T-cell (primary cell): ENCODE measurements at regions not wholly inside any gene's neighbourhood (a gene's known extent, or its start where the extent isn't known, plus 50 kb on each side); places are given as distances from the start of the nearest gene placed in this dataset.

Source experiments
- ATAC-seq, 4 experiments: fragments of 200-7000 bp in 3 of 4; fragments of 150-1000 bp in 1 of 4; cut with Tn5 transposase; replicated peaks in 1 of 4; 1 replicate in 3 of 4; 2 replicates in 1 of 4; pipeline ENCODE4 v1.10.0; 2021; ENCODE audit warnings: moderate library complexity in 3 of 4, mild to moderate bottlenecking in 2 of 4, moderate number of reproducible peaks in 1 of 4
- CTCF ChIA-PET, 2 donors: fragments of 300-600 bp; sonication (Branson Sonifier 250); formaldehyde crosslinking; loops; one replicate each; lab custom pipeline; 2022; ENCODE audit warnings: antibody characterized with exemption in 2 of 2; lab: Charles Lee
- POLR2A ChIA-PET, 2 donors: fragments of 300-600 bp; sonication (Branson Sonifier 250); formaldehyde crosslinking; loops; one replicate each; lab custom pipeline; 2022; ENCODE audit warnings: antibody characterized with exemption in 2 of 2; lab: Charles Lee
- DNase-seq, 35 experiments: peaks; one replicate each; pipeline versions ENCODE4 v3.0.0 to v3.0.0-alpha.2; 2013 to 2023
- H3K27ac ChIP-seq: one replicate; pipeline ENCODE4 v1.5.1; 2013; ENCODE audit warnings: low read length
- H3K27me3 ChIP-seq, 2 experiments: replicated peaks in 1 of 2; 1 replicate in 1 of 2; 2 replicates in 1 of 2; pipeline versions ENCODE4 v1.6.1 to v1.7.0; 2013; ENCODE audit warnings: low read length in 1 of 2, mixed read lengths in 1 of 2; ENCODE audit not compliant: control insufficient read depth in 2 of 2, insufficient read depth in 2 of 2; ENCODE audit errors: extremely low read depth in 1 of 2
- H3K36me3 ChIP-seq, 2 donors: 1 replicate in 1 of 2; 2 replicates in 1 of 2; pipeline versions ENCODE4 v1.6.1 to v1.7.0; 2013; ENCODE audit warnings: low read length in 1 of 2; ENCODE audit not compliant: control insufficient read depth in 2 of 2, insufficient read depth in 1 of 2; ENCODE audit errors: extremely low read depth in 1 of 2
- H3K4me1 ChIP-seq, 2 experiments: 1 replicate in 1 of 2; 2 replicates in 1 of 2; pipeline versions ENCODE4 v1.6.1 to v1.7.0; 2013; ENCODE audit warnings: low read length in 2 of 2, mixed read lengths in 1 of 2; ENCODE audit not compliant: insufficient read depth in 2 of 2, control insufficient read depth in 1 of 2; ENCODE audit errors: extremely low read depth in 1 of 2
- H3K4me3 ChIP-seq, 2 donors: 1 replicate in 1 of 2; 2 replicates in 1 of 2; pipeline versions ENCODE4 v1.5.1 to v1.7.0; 2013; ENCODE audit warnings: mild to moderate bottlenecking in 2 of 2, low read length in 1 of 2, moderate library complexity in 1 of 2; ENCODE audit not compliant: control insufficient read depth in 1 of 2; ENCODE audit errors: extremely low read depth in 1 of 2
- H3K9me3 ChIP-seq: 2 replicates; pipeline ENCODE4 v1.7.0; 2013
- H3K27ac Mint-ChIP-seq, 2 donors: one replicate each; pipeline ENCODE4 v1.8.0; 2020 to 2021; ENCODE audit warnings: mild to moderate bottlenecking in 2 of 2, mixed read lengths in 2 of 2
- H3K27me3 Mint-ChIP-seq, 2 donors: one replicate each; pipeline ENCODE4 v1.8.0; 2021 to 2022; ENCODE audit warnings: mixed read lengths in 2 of 2
- H3K36me3 Mint-ChIP-seq: one replicate; pipeline ENCODE4 v1.8.0; 2021; ENCODE audit warnings: mixed read lengths
- H3K4me1 Mint-ChIP-seq, 3 donors: one replicate each; pipeline ENCODE4 v1.8.0; 2020 to 2022; ENCODE audit warnings: mixed read lengths in 3 of 3, mild to moderate bottlenecking in 1 of 3
- H3K4me3 Mint-ChIP-seq, 3 donors: one replicate each; pipeline ENCODE4 v1.8.0; 2020 to 2022; ENCODE audit warnings: mild to moderate bottlenecking in 3 of 3, mixed read lengths in 3 of 3, moderate library complexity in 3 of 3
- H3K9me3 Mint-ChIP-seq, 3 donors: one replicate each; pipeline ENCODE4 v1.8.0; 2020 to 2022; ENCODE audit warnings: mixed read lengths in 3 of 3
- WGBS: methylation state at CpG from one replicate; pipeline ENCODE4 v1.1.5; 2013; ENCODE audit warnings: missing lambda C conversion rate; ENCODE audit not compliant: insufficient coverage; 5-methylcytosine and 5-hydroxymethylcytosine counted together

GRCh38 chr10:28744069-28744768 is 66.9 kb downstream of the BAMBI start:
- H3K4me1 ChIP-seq = no peaks in the 10 kb centered on the region
- no peak overlapping the region for H3K27ac ChIP-seq
- H3K27me3 Mint-ChIP-seq = peaks cover 4 to 16% of the 10 kb centered on the region in 2 donors
- POLR2A ChIA-PET = no interaction called here
- ATAC-seq (no peak), DNase-seq (no peak)
- no peak overlapping the region for H3K4me3 ChIP-seq
- CTCF ChIA-PET = no interaction called here
- no peaks in the 10 kb centered on the region for H3K9me3 ChIP-seq
- peaks cover 0 to 9% of the 10 kb centered on the region in 2 experiments for H3K27me3 ChIP-seq
- no peaks in the 10 kb centered on the region for H3K4me1 Mint-ChIP-seq
- no peak overlapping the region for H3K27ac Mint-ChIP-seq
- no peak overlapping the region for H3K4me3 Mint-ChIP-seq
- peaks cover 3 to 6% (median 4%) of the 10 kb centered on the region in 3 donors for H3K9me3 Mint-ChIP-seq
- no peaks in the 10 kb centered on the region for H3K36me3 ChIP-seq
- H3K36me3 Mint-ChIP-seq = no peaks in the 10 kb centered on the region
- WGBS = 75% methylated on average over 1 of the region's 5 CpGs

DNA sequence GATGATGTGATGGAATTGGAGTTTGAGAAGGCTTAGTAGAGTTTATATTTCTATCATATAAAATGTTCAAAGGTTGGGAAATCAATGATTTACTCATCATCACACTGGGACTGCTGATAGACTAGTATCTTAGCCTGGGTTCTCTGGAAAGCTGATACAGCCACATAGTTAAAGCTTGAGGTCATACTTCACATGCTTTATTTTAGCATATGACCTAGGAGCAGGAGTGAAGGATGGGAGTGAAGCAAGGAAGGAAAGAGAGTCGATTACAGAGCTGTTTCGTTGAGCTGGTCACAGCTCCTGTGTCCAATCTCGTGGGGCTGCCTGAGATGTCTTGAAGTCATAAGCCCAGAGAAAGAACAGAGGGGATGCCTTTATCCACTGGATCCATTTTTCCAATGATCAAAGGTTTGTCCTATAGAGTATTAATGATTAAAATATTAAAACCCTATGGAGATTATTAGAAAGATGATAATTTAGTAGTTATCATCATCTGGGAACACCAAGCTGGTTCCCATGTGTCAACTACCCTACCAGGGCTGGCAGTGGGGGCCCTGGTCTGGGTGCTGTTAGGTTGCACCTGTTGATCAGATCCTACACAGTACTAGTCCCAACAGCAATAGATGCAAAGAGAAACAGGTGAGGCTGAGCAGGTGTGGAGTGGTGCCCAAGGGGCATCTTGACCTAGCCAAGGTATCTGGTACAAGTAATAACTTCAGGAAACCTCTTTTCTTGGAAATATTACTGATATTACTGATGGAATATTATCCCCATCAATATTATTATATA is 77.8 kb downstream of the BAMBI start:
- Histone ChIP-seq H3K27ac (no peak overlapping the region), H3K36me3 (no peaks in the 10 kb centered on the region), H3K4me3 (no peak overlapping the region), H3K27me3 (peaks cover 0 to 9% of the 10 kb centered on the region in 2 experiments), H3K4me1 (no peaks in the 10 kb centered on the region), H3K9me3 (no peaks in the 10 kb centered on the region)
- Mint-ChIP-seq H3K4me3 (no peak overlapping the region), H3K9me3 (peaks cover 2 to 6% (median 2%) of the 10 kb centered on the region in 3 donors), H3K27ac (no peak overlapping the region), H3K27me3 (peaks cover 13 to 38% of the 10 kb centered on the region in 2 donors), H3K4me1 (no peaks in the 10 kb centered on the region), H3K36me3 (no peaks in the 10 kb centered on the region)
- no CpG with 5 or more reads among the region's 3 CpGs for WGBS
- no peak for ATAC-seq
- ChIA-PET CTCF (interaction anchor here in 1 of 2 donors (0.6 kb wide), 1 partner anchor 20 kb away, joined by 5 read pairs; no protein-coding TSS in a partner anchor), POLR2A (interaction anchor here in 1 of 2 donors (0.6 kb wide), 1 partner anchor 18 kb away, joined by 3 read pairs; no protein-coding TSS in a partner anchor)
- DNase-seq = no peak

DNA sequence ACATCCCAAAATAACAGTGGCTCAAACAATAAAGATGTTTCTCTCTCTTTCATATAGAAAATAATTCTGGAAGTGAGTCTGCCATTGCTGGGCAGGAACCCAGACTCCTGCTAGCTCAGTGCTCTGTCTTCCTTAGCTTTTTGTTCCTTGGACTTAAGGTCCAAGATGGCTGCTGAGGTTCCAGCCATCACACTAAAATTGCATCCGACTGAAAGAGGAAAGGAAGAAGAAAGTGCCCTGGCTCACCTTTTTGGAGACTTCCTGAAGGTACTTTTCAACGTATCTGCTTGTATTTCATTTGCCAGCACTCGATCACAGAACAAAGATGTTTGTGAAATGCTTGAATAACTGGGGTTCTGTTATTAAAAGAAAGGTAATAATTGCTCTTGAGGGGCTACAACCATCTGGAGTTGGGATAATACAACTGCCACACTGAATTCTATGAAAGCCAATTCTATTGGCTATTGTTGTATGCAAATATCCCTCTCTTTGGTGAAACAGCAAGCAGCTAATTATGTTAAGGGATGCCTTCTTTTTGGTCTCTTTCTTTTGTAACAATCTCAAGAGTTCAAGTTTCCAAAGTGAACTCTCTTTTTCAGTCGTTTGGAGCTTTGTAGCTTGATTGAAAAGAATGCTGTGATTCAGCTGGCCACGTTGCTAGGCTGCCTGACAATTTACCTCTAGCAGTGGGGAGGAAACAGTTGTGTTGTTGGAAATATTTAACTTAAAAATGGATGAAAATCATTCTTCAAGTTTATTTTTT is 83.9 kb downstream of the BAMBI start:
- Histone ChIP-seq H3K27me3 (peaks cover 0 to 6% of the 10 kb centered on the region in 2 experiments), H3K4me3 (no peak overlapping the region), H3K27ac (no peak overlapping the region), H3K4me1 (no peaks in the 10 kb centered on the region), H3K9me3 (no peaks in the 10 kb centered on the region), H3K36me3 (no peaks in the 10 kb centered on the region)
- CTCF ChIA-PET = interaction anchor here (0.6 kb wide), 2 partner anchors 760 to 982 kb away, joined by 3 read pairs; no protein-coding TSS in a partner anchor
- no CpG with 5 or more reads among the region's 5 CpGs for WGBS
- Mint-ChIP-seq H3K27ac (no peak overlapping the region), H3K9me3 (no peaks in the 10 kb centered on the region), H3K4me3 (no peak overlapping the region), H3K36me3 (no peaks in the 10 kb centered on the region), H3K4me1 (no peaks in the 10 kb centered on the region), H3K27me3 (peaks cover 5 to 27% of the 10 kb centered on the region in 2 donors)
- ATAC-seq (no peak), DNase-seq (no peak)
- POLR2A ChIA-PET = no interaction called here

DNA sequence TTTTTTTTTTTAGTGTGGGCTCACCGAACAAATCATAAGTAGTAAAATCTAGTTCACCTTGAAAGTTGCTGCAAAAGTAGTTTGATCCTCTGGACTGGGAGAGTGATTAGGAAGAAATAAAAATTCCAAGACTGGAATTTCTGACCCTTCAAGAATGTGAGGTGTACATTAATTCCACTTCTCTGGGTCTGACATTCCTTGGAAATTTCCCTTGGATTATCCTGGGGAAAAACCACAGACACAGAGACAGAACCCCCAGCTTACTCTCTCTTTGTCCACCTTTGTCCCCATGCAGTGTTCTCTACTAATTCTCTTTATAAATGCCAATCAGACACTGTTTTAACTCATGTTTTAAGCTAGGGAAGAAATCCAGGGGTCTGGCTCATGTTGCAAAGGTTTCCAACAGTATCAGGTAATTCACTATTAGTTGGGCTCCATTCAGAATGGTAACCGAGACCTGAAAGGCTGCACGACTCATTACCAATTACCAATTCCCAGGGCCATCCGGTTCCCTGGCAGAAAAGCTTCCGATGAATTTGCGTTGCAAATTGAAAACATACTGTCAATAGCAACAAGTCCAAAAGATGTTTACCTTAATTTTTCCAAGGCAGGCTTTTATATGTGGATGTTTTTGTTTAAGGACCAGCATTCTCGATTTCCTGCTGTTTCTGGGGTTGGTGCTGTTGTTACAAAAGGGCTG is 86.3 kb downstream of the BAMBI start:
- POLR2A ChIA-PET = interaction anchor here in 1 of 2 donors (0.7 kb wide), 1 partner anchor 260 kb away, joined by 3 read pairs; no protein-coding TSS in a partner anchor

DNA sequence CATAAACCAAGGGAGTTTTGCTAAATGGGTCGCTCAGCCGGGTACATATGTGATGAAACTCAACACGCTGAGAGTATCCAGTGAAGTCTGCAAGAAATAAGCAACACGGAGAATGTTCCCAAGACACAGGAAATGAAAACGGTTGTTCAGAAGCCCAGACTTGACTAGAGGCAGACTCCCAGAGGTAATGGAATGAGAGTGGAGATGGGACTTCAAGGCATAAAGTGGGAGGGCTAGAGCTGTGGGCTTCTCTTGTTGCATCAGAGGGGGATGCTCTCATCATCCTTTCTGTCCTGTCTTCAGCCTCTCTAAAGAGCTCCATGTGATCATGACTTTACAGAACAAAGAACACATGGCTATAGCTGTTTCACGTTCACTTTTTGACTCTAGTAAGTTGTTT is 88.3 kb downstream of the BAMBI start:
- WGBS = 75% methylated on average over 3 of the region's 6 CpGs
- no peak for ATAC-seq
- no peak overlapping the region for H3K4me3 Mint-ChIP-seq

More for the DNA sequence above, 86.3 kb downstream of the BAMBI start:
- Histone ChIP-seq H3K9me3 (no peaks in the 10 kb centered on the region), H3K27ac (no peak overlapping the region), H3K4me1 (no peaks in the 10 kb centered on the region), H3K4me3 (no peak overlapping the region), H3K36me3 (no peaks in the 10 kb centered on the region), H3K27me3 (peaks cover 0 to 6% of the 10 kb centered on the region in 2 experiments)
- no peak for ATAC-seq
- 88% methylated on average over 1 of the region's 7 CpGs for WGBS
- Mint-ChIP-seq H3K27me3 (peaks cover 7 to 28% of the 10 kb centered on the region in 2 donors), H3K9me3 (no peaks in the 10 kb centered on the region), H3K4me1 (no peaks in the 10 kb centered on the region), H3K4me3 (no peak overlapping the region), H3K27ac (no peak overlapping the region), H3K36me3 (no peaks in the 10 kb centered on the region)
- no peak for DNase-seq
- CTCF ChIA-PET = interaction anchor here in 1 of 2 donors (0.6 kb wide), 1 partner anchor 54 kb away, joined by 4 read pairs; no protein-coding TSS in a partner anchor

More for the DNA sequence above, 88.3 kb downstream of the BAMBI start:
- no peaks in the 10 kb centered on the region for H3K4me1 Mint-ChIP-seq
- Histone ChIP-seq H3K36me3 (no peaks in the 10 kb centered on the region), H3K4me1 (no peaks in the 10 kb centered on the region), H3K9me3 (no peaks in the 10 kb centered on the region), H3K4me3 (no peak overlapping the region), H3K27ac (no peak overlapping the region), H3K27me3 (peaks cover 0 to 2% of the 10 kb centered on the region in 2 experiments)
- peaks cover 11 to 29% of the 10 kb centered on the region in 2 donors for H3K27me3 Mint-ChIP-seq
- H3K9me3 Mint-ChIP-seq = no peaks in the 10 kb centered on the region
- ChIA-PET CTCF (no interaction called here), POLR2A (no interaction called here)
- H3K36me3 Mint-ChIP-seq = no peaks in the 10 kb centered on the region
- H3K27ac Mint-ChIP-seq = no peak overlapping the region
- no peak for DNase-seq
